GM13976 (cell line): ENCODE measurements at regions not wholly inside any gene's neighbourhood (a gene's known extent, or its start where the extent isn't known, plus 50 kb on each side); places are given as distances from the start of the nearest gene placed in this dataset.

ENCODE experiments used
- DNase-seq: peaks from one replicate; pipeline ENCODE4 v3.0.0; 2012; ENCODE audit warnings: low spot score
- in situ Hi-C: fragments of 300-500 bp; cut with MboI; formaldehyde crosslinking; loops from one replicate; pipeline ENCODE4 v1.12.0; 2022; ENCODE audit warnings: low sequenced_read_pairs, mixed read lengths, inconsistent platforms; ENCODE audit not compliant: unreplicated experiment
- TF ChIP-seq, protein P1 (sequence below): IDR thresholded peaks from 2 replicates; pipeline ENCODE4 v1.5.1; 2012; ENCODE audit warnings: borderline replicate concordance, mild to moderate bottlenecking; ENCODE audit not compliant: insufficient read depth; ENCODE audit errors: extremely low read depth, missing control alignments, control extremely low read depth

DNA sequence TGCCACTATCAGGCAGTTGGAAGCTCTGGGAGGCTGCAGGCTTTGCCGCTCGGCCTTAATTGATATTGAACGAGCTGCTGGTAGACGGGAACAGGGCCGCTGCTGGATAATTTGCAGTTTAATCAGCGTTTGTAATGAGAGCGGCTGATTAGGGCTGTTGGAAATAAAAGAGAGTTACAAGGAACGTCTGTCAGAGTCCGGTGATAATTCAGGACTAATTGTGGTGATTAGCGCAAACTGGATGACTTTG is 68.2 kb upstream of the TBCA start:
- in situ Hi-C loops, result no loop called here
- TF ChIP-seq, protein P1, sequence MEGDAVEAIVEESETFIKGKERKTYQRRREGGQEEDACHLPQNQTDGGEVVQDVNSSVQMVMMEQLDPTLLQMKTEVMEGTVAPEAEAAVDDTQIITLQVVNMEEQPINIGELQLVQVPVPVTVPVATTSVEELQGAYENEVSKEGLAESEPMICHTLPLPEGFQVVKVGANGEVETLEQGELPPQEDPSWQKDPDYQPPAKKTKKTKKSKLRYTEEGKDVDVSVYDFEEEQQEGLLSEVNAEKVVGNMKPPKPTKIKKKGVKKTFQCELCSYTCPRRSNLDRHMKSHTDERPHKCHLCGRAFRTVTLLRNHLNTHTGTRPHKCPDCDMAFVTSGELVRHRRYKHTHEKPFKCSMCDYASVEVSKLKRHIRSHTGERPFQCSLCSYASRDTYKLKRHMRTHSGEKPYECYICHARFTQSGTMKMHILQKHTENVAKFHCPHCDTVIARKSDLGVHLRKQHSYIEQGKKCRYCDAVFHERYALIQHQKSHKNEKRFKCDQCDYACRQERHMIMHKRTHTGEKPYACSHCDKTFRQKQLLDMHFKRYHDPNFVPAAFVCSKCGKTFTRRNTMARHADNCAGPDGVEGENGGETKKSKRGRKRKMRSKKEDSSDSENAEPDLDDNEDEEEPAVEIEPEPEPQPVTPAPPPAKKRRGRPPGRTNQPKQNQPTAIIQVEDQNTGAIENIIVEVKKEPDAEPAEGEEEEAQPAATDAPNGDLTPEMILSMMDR, result no peak
- DNase-seq, result no peak

DNA sequence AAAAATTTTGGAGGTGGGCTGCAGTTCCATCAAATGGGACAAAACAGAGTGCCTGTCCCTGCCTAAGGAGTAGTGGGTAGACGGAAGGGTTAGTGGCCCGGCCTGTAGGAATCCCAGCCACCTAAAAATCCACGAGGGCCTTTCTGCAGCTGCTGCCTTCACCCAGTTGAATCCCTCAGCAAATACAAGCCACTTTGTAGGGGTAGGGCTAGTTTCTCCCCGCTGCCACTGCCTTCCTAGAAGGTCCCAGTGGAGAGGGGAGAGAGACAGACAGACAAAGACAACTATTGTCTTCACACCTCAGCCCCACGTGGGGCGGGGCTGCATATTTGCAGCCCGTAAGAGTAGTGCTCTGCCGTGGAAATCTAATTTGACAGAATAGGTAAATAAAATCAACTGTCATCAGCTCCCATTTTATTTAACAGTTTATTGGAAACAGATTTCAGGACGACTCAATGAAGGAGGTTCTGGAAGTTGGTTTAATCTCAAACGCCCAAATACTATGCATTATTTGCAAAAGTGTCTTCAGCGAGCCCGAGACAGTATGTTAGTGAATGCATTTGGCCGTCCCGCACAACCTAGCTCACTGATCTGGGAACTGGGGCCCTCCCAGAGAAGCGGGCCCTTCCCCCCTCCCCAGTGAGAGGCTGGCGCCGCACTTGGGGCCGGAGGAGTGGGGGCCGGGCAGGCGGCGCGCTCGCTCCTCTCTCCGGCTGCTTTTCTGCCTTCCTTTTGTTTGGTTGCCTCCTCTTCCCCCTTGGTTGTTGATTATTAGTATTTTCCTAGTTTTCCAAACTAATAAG is 67.6 kb upstream of the TBCA start:
- in situ Hi-C loops, result no loop called here

DNA sequence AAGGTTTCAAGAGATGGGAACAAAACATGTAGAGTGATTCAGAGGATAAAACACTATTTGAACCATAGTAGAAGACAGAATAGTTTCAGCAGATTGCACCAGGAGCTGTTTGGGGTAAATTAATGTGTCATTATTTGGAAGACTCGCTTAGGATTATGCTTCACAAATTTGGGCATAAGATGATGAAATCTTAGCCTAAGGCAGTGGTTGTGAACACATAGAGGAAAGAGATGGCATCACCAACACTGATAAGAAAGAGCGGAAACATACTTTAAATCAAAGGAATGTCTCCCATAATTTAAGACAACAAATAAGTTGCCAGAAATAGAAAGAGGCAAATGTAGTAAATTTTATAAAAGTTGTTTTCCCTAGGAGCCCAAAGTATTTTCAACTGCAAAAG is 66.1 kb upstream of the TBCA start:
- TF ChIP-seq, protein P1, result no peak
- DNase-seq, result no peak
- in situ Hi-C loops, result no loop called here

More for the DNA sequence above, 67.6 kb upstream of the TBCA start:
- TF ChIP-seq, protein P1, result no peak
- no peak for DNase-seq

DNA sequence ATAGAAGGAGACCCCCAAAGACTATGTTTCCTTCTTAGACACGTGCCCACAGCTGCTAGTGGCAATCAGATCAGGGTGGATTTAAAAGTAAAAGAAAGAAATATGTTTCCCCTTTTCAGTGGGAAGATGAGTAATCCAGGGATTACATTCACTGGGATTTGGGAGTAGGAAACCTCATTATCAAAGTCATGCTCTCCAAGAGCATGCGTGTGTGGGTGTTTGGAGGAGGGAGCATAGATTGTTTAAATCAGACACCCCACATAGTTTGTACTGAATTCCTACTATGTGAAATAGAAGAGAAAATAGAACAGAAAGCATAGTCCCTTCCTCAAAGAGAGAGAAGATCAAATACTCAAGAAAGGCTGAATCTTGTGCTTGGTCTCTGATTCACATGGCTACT is 65.5 kb upstream of the TBCA start:
- TF ChIP-seq, protein P1, result no peak
- no peak for DNase-seq
- in situ Hi-C loops, result no loop called here

DNA sequence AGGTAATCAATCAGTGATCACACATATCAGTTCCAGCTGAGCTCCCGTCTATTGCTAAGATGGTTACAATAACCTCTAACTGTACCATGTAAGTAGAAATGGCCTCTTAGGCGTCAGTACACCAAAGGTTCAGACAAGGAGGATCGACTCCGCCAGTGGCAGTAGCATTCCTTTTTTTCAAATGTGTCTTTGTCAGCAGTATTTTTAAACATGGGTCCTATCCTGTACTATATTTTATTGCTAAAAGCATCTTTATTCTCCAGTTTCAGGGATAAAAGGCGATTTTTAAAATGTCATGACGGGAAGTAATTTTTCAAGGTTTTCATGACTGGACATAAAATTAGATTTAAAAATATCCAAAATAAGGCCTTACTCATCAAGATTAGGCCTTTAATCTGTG is 64.8 kb upstream of the TBCA start:
- in situ Hi-C loops, result no loop called here
- TF ChIP-seq, protein P1, result no peak
- no peak for DNase-seq

DNA sequence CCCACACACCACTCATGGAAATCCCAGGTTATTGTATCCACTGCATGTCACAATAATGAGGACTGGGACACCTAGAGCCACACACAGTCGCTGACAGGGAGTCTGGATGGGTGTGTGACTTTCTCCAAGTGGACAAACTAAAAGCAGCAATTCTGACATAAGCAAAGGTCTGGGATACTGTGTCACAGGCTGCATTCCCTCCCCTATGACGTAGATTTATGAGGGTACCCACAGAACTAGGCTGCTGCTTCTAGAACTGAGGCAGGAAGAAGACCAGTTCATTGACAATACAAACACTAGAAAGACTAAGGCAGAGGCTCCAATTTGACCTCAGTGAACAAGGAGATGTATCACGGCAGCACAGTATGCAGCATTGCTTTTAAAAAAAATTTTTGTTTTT is 63.6 kb upstream of the TBCA start:
- in situ Hi-C loops, result no loop called here
- TF ChIP-seq, protein P1, result no peak
- no peak for DNase-seq
